Activated T-helper 1 cell treated with anti-CD3 and anti-CD28 coated beads, Interleukin-12 subunit alpha, Interleukin-12 subunit beta, Interleukin-2, Interleukin-4 antibody, amounts not matched to agents 30 ng/mL and 10 ng/mL and 1 ng/mL, durations not matched to agents 14 hours and 24 hours and 36 hours (primary cell): ENCODE measurements at regions not wholly inside any gene's neighbourhood (a gene's known extent, or its start where the extent isn't known, plus 50 kb on each side); places are given as distances from the start of the nearest gene placed in this dataset.

ENCODE experiments used
- DNase-seq: peaks from one replicate; pipeline ENCODE4 v3.0.0; 2021; ENCODE audit warnings: low spot score
- H3K27ac Mint-ChIP-seq: one replicate; pipeline ENCODE4 v1.8.0; 2021; ENCODE audit warnings: mild to moderate bottlenecking, mixed read lengths
- H3K27me3 Mint-ChIP-seq: one replicate; pipeline ENCODE4 v1.8.0; 2022; ENCODE audit warnings: mild to moderate bottlenecking, moderate library complexity, mixed read lengths; ENCODE audit not compliant: insufficient read depth
- H3K36me3 Mint-ChIP-seq: one replicate; pipeline ENCODE4 v1.8.0; 2021; ENCODE audit warnings: low read depth, mixed read lengths
- H3K4me1 Mint-ChIP-seq: one replicate; pipeline ENCODE4 v1.8.0; 2021; ENCODE audit warnings: low read depth, mixed read lengths
- H3K4me3 Mint-ChIP-seq: one replicate; pipeline ENCODE4 v1.8.0; 2021; ENCODE audit warnings: mild to moderate bottlenecking, moderate library complexity, mixed read lengths
- H3K9me3 Mint-ChIP-seq: one replicate; pipeline ENCODE4 v1.8.0; 2021; ENCODE audit warnings: mixed read lengths
- intact Hi-C: fragments of 100-400 bp; cut with micrococcal nuclease; formaldehyde crosslinking; loops from one replicate; pipeline ENCODE4 v1.15.1; 2024

DNA sequence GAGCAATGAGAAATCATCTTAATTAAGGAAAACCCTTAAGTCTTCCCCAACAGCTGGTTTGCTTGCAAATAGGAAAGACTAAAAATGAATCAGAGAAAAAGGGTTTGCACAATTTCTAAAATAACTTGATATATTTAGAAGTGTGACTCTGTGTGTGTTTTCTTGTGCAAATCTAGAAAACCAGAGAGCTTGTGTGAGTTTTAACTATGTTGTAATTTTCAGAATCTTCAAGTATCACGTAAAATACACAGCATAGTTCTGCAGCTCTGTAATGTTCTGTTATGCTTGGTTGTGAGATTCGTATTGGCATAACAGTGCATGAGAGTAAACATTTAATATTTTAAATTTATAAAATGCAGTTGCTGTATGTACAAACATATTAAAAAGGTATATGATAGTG is 74.7 kb upstream of the GAP43 start:
- H3K36me3 Mint-ChIP-seq, result no peaks in the 10 kb centered on the region
- DNase-seq, result no peak
- no peaks in the 10 kb centered on the region for H3K27me3 Mint-ChIP-seq
- no peaks in the 10 kb centered on the region for H3K9me3 Mint-ChIP-seq
- H3K4me3 Mint-ChIP-seq, result no peak overlapping the region
- intact Hi-C loops, result no loop called here
- H3K4me1 Mint-ChIP-seq, result no peaks in the 10 kb centered on the region
- H3K27ac Mint-ChIP-seq, result no peak overlapping the region

DNA sequence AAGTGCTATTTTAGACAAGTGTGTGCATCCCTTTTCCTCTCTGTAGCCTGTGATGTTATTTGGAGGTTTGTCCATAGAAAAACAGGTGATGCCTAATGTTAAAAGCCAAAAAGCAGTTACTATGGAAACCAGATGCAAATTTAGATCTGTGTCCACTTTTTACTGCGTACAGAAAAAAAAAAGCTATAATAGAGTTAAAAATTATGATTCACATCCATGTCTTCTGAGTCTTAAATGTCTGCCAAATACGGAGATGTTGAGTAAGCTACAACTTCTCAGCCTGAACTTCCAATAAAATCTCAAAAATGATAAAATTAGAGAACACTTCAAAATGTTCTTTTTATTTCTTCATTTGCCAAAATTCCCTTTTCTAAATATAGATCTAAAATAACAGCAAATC is 74.2 kb upstream of the GAP43 start:
- intact Hi-C loops, result no loop called here
- Mint-ChIP-seq H3K4me3 (no peak overlapping the region), H3K36me3 (no peaks in the 10 kb centered on the region), H3K4me1 (no peaks in the 10 kb centered on the region), H3K9me3 (no peaks in the 10 kb centered on the region), H3K27me3 (peaks cover 4% of the 10 kb centered on the region), H3K27ac (no peak overlapping the region)
- no peak for DNase-seq

DNA sequence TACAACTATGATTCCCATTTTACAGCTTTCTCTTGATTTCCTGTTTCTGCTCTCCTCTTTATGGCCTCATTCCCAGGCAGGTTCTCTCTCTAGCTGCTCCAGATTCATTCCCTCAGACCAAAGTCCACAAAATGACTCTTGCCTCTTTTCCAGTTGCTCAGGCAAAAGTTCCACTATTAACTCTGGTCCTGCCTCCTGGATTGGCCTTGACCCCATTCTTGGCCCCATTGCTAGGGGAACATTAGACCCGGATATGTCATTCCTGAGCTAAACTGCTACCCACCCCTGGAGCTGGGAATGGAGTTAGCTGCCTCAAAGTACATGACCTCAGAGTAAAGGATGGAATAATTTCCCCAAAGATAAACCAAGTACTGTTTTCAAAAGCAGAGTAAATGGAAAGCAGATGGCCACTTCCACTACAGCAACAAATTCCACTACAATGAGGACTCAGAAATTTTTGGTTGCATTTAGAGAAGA is 73.0 kb upstream of the GAP43 start:
- intact Hi-C loops, result no loop called here
- peaks cover 4% of the 10 kb centered on the region for H3K27me3 Mint-ChIP-seq
- H3K4me3 Mint-ChIP-seq, result no peak overlapping the region
- no peaks in the 10 kb centered on the region for H3K9me3 Mint-ChIP-seq
- no peak overlapping the region for H3K27ac Mint-ChIP-seq
- H3K36me3 Mint-ChIP-seq, result no peaks in the 10 kb centered on the region
- no peaks in the 10 kb centered on the region for H3K4me1 Mint-ChIP-seq
- no peak for DNase-seq

DNA sequence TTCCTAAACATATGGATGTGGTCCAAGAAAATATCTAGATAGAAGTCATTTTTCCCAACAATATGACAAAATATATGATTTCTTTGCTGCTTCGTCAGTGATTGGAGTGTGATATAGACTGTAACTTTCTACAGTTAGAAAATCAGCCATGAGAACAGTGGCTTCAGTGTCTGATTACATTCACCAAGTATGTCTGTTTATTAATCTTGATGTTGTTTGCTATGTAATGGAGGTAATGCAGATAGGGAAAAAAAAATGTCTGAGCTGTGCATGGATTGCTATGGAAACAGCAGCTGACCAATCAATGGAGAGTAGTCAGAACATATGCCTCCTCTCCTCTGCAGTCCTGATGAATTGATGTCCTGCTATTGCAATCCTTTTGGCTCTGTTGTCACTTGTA is 72.3 kb upstream of the GAP43 start:
- Mint-ChIP-seq H3K4me1 (no peaks in the 10 kb centered on the region), H3K9me3 (no peaks in the 10 kb centered on the region), H3K27ac (no peak overlapping the region), H3K36me3 (no peaks in the 10 kb centered on the region), H3K4me3 (no peak overlapping the region), H3K27me3 (peaks cover 4% of the 10 kb centered on the region)
- no peak for DNase-seq
- intact Hi-C loops, result no loop called here

DNA sequence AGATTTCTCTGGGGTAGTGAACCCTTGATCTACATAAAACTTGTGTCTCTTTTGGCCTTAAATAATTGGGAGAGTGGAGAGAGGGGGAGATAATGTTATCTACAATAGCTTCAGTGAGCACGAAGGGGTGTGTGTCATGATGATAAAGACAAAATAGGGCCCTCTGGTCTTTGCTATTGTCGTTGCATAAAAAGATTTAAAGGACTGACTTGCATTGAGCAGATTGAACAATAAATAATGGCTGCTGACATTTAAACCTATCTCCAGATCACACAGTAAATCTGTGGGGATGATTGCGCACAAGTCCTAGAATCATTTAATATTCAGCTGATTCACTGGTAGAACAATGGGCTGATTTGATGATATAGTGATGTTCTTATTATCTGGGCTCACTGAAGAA is 71.3 kb upstream of the GAP43 start:
- intact Hi-C loops, result no loop called here
- DNase-seq, result no peak
- Mint-ChIP-seq H3K9me3 (no peaks in the 10 kb centered on the region), H3K27ac (no peak overlapping the region), H3K36me3 (no peaks in the 10 kb centered on the region), H3K4me3 (no peak overlapping the region), H3K4me1 (no peaks in the 10 kb centered on the region), H3K27me3 (peaks cover 4% of the 10 kb centered on the region)

DNA sequence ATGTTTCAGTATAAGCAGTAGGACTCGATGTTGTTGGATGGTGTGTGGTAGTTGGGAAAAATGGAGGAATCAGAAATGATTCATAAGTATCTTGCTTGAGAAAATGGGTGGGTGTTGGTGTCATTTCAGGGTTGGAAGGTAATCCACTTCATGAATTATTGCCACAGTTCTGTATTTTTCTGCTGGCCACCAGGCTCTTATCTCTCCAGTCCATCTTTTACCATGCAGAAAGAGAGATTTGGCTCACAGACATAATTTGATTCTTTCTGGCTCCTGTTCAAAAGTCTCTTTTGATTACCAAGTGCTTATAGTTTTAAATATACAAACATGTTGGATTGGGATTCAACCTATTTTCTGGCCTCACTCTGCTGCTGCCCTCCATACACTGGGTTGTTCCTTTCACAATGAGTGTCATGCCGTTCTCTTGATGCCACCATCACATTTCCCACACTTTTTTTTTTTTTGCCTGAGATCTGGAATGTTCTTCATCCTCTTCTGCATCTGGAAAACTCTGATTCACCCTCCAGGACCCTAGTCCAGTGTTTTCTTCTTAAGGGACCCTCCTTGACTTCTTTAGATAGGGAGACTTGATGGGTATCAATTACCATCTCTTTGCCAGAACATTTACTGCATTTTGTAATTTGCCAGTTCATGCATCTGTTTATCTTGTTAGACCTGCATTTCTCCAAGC is 69.4 kb upstream of the GAP43 start:
- no peaks in the 10 kb centered on the region for H3K9me3 Mint-ChIP-seq
- no peaks in the 10 kb centered on the region for H3K4me1 Mint-ChIP-seq
- intact Hi-C loops, result no loop called here
- no peak overlapping the region for H3K4me3 Mint-ChIP-seq
- H3K27ac Mint-ChIP-seq, result no peak overlapping the region
- peaks cover 4% of the 10 kb centered on the region for H3K27me3 Mint-ChIP-seq
- no peaks in the 10 kb centered on the region for H3K36me3 Mint-ChIP-seq
- DNase-seq, result no peak

DNA sequence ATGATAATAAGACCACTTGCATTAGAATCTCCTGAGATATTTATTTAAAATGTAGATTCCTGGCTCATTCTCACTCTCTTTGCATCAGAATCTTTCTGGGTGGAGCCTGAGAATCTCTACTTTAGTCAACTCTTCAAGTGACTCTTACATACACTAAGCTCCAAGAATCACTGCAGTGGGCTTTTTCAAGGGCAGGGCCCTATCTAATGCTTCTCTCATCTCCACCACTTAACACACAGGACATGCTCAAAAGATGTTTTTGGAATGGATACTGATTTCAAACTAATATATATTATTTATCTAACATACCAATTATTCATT is 68.9 kb upstream of the GAP43 start:
- DNase-seq, result no peak
- Mint-ChIP-seq H3K4me1 (no peaks in the 10 kb centered on the region), H3K27me3 (peaks cover 4% of the 10 kb centered on the region), H3K27ac (no peak overlapping the region), H3K9me3 (no peaks in the 10 kb centered on the region), H3K36me3 (no peaks in the 10 kb centered on the region), H3K4me3 (no peak overlapping the region)
- intact Hi-C loops, result no loop called here

DNA sequence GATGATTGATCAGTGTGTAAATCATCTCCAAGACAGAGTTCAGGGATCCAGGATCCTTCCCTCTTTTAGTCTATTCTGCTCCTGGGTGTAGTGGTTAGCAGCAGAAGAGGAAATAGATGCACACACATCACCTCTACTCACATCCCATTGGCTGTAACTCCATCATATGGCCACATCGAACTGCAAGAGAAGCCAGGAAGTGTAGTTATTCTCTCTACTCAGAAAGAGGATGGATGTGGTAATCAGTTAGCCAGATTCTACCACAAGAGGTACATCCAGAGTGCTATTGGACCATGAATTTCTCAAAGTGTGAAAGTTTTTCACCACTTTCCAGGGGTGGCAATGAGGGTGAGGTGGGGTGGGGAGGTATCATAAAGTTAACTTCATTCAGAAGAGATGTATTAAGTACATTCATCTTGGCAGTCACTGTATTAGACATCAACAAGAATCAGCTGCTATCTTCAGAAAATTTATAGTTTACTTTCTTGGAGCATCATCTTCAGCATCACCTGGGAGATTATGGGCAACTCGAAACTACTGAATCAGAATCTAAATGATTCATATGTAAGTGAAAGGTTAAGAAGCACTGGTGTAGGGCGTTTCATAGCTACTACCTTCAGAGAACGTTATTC is 60.6 kb upstream of the GAP43 start:
- Mint-ChIP-seq H3K4me3 (no peak overlapping the region), H3K4me1 (no peaks in the 10 kb centered on the region), H3K27me3 (peaks cover 6% of the 10 kb centered on the region), H3K27ac (no peak overlapping the region), H3K36me3 (no peaks in the 10 kb centered on the region), H3K9me3 (no peaks in the 10 kb centered on the region)
- DNase-seq, result no peak
- intact Hi-C loops, result no loop called here

DNA sequence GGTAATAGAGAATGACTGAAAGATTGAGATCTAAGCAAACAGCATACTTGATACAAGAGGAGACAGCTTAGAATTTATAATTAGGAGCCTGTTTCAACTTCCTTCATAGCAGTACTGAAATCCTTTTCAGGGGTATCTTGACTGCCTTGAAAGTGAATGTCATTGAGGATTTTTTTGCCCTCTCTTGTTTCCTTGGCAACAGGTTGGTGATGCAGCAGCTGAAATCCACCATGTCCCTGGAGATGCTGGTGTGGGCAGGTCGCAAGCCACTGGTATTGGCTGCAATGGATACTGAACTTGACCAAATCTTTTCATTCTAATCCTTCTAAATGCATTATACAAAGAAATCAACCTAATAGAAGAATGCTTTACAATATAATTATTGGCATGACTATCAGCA is 59.3 kb upstream of the GAP43 start:
- intact Hi-C loops, result no loop called here
- no peaks in the 10 kb centered on the region for H3K9me3 Mint-ChIP-seq

DNA sequence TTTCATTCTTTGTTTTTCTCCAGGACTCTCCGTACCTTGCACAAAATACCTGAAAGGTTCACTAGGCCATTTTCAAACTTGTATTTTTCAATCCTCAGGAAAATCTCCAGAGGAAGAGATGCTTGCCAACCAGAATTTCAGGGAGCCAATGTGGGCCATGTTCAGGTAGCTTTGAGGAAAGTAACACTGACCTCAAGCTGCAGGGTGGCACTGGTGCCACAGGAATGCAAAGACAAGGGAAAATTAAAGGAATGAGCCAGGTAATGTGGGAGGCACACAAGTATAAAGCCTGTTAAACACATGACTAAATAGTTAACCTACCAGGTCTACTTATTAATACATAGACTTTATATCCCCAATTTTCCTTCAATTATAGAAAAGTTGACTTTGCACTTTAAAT is 51.9 kb upstream of the GAP43 start:
- intact Hi-C loops, result no loop called here
- Mint-ChIP-seq H3K27me3 (peaks cover 5% of the 10 kb centered on the region), H3K9me3 (no peaks in the 10 kb centered on the region), H3K4me3 (no peak overlapping the region), H3K4me1 (no peaks in the 10 kb centered on the region), H3K27ac (no peak overlapping the region), H3K36me3 (no peaks in the 10 kb centered on the region)
- DNase-seq, result no peak

More for the DNA sequence above, 59.3 kb upstream of the GAP43 start:
- Mint-ChIP-seq H3K4me1 (no peaks in the 10 kb centered on the region), H3K27ac (no peak overlapping the region), H3K27me3 (peaks cover 6% of the 10 kb centered on the region), H3K4me3 (no peak overlapping the region), H3K36me3 (no peaks in the 10 kb centered on the region)
- DNase-seq, result no peak
